ENCODE measurements at regions not wholly inside any gene's neighbourhood (a gene's known extent, or its start where the extent isn't known, plus 50 kb on each side); places are given as distances from the start of the nearest gene placed in this dataset.
"Not testable (repeated sequence)": the region's sequence is repeated elsewhere in the genome, so short reads cannot be mapped to it uniquely, and the experiment has no call there.

DNA sequence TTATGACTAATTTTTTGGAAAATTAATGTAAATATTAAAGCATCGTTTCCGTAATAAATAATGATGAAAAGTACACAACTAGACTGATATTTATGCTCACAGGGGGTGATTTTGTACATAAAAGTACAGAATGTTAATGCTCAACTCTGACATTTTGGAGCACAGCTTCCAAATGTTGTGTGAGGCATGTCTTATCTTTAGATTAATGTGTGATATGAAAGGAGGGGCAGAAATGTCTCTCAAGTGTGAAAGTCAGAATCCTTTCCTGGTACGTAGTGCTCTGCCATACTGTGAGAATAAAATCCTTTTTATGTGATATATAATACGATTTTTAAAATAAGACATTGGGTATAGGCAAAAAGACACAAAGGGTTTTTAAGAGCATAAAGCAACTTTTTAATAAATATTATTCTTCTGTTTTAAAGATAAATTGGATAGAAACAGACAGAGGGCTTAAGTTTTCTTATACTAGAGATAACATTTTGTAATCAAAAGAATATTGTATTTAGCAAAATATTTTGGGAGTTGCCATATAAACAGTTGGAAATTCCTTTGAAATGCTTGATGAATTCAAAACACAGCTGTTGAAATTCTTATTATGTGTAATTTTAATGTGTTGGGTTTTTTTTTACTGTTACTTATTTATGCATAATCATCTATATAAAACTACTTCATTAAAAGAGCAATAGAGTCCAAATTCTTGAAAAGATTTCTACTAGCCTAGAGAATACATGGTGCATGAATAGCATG lies 389.7 kb downstream of the RAP2B start:
- TF ChIP-seq, protein P1, sequence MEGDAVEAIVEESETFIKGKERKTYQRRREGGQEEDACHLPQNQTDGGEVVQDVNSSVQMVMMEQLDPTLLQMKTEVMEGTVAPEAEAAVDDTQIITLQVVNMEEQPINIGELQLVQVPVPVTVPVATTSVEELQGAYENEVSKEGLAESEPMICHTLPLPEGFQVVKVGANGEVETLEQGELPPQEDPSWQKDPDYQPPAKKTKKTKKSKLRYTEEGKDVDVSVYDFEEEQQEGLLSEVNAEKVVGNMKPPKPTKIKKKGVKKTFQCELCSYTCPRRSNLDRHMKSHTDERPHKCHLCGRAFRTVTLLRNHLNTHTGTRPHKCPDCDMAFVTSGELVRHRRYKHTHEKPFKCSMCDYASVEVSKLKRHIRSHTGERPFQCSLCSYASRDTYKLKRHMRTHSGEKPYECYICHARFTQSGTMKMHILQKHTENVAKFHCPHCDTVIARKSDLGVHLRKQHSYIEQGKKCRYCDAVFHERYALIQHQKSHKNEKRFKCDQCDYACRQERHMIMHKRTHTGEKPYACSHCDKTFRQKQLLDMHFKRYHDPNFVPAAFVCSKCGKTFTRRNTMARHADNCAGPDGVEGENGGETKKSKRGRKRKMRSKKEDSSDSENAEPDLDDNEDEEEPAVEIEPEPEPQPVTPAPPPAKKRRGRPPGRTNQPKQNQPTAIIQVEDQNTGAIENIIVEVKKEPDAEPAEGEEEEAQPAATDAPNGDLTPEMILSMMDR (IDR thresholded peaks at IDR 0.05; ENCODE audit: insufficient read depth, low read depth, low read length), result no peak
- DNase-seq (ENCODE audit: low read depth), result no peak

DNA sequence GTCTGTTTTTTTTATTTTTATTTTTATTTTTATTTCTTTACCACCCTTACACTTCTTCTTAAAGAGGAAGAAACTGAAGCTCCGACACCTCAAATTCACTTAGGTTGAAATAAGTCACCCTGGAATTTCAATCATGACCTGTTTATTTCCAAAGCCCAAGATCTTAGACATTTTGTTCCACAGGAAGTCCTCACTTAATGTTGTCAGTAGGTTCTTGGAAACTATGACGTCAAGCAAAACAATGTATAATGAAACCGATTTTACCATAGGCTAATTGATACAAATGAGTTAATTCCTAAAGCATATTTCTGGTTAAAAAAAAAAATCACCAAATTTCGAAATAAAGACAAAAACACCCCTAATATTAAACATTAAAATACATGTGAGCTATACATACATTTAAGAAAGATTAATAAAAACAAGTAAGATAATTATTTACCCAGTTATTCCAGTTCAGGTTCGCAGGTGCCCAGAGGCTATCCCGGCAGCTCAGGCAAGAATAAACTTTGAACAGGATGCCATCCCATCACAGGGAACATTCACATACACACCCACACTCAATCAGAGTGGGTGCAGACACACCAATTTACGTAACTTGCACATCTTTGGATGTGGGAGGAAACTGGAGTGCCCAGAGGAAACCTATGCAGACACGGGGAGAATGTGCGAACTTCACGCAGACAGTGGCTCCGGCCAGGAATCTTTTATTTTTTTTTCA lies 391.0 kb downstream of the RAP2B start:
- no peak overlapping the region for H3K4me3 ChIP-seq (ENCODE audit: low read depth, low read length)
- no peak for DNase-seq (ENCODE audit: low read depth)
- TF ChIP-seq, protein P1 (IDR thresholded peaks at IDR 0.05; ENCODE audit: insufficient read depth, low read depth, low read length), result no peak

More for the DNA sequence above, 389.7 kb downstream of the RAP2B start:
- no peak overlapping the region for H3K4me3 ChIP-seq (ENCODE audit: low read depth, low read length)

GRCh38 chr3:153553605-153553945 lies 391.5 kb downstream of the RAP2B start:
- H3K4me3 ChIP-seq (ENCODE audit: low read depth, low read length), result no peak overlapping the region
- no peak for DNase-seq (ENCODE audit: low read depth)
- TF ChIP-seq, protein P1 (IDR thresholded peaks at IDR 0.05; ENCODE audit: insufficient read depth, low read depth, low read length), result no peak

- no peak for DNase-seq (ENCODE audit: low read depth)
- TF ChIP-seq, protein P1 (IDR thresholded peaks at IDR 0.05; ENCODE audit: insufficient read depth, low read depth, low read length), result no peak
- H3K4me3 ChIP-seq (ENCODE audit: low read depth, low read length), result no peak overlapping the region
Observed at GRCh38 chr3:153555919-153556318, 393.9 kb downstream of the RAP2B start.

DNA sequence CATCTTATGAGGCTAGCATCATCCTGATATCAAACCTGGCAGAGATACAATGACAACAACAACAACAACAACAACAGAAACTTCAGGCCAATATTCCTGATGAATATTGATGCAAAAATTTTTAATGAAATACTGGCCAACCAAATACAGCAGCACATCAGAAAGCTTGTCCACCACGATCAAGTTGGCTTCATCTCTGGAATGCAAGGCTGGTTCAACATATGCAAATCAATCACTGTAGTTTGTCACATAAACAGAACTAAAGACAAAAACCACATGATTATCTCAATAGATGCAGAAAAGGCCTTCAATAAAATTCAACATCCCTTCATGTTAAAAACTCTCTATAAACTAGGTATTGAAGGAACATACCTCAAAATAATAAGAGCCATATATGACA lies 397.3 kb downstream of the RAP2B start:
- H3K4me3 ChIP-seq (ENCODE audit: low read depth, low read length); DNase-seq (ENCODE audit: low read depth): not testable (repeated sequence)

- no peak for DNase-seq (ENCODE audit: low read depth)
- TF ChIP-seq, protein P1 (IDR thresholded peaks at IDR 0.05; ENCODE audit: insufficient read depth, low read depth, low read length), result no peak
- no peak overlapping the region for H3K4me3 ChIP-seq (ENCODE audit: low read depth, low read length)
Observed at GRCh38 chr3:153567011-153567410, 405.0 kb downstream of the RAP2B start.

- TF ChIP-seq, protein P1 (IDR thresholded peaks at IDR 0.05; ENCODE audit: insufficient read depth, low read depth, low read length), result no peak
- no peak overlapping the region for H3K4me3 ChIP-seq (ENCODE audit: low read depth, low read length)
- DNase-seq (ENCODE audit: low read depth), result no peak
Observed at GRCh38 chr3:153567556-153567955, 405.5 kb downstream of the RAP2B start.

DNA sequence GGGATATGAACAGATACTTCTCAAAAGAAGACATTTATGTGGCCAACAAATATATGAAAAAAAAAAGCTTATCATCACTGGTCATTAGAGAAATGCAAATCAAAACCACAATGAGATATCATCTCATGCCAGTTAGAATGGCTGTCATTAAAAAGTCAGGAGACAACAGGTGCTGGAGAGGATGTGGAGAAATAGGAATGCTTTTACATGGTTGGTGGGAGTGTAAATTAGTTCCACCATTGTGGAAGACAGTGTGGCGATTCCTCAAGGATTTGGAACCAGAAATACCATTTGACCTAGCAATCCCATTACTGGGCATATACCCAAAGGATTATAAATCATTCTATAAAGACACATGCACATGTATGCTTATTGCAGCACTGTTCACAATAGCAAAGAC lies 408.5 kb downstream of the RAP2B start:
- DNase-seq (ENCODE audit: low read depth), result not testable (repeated sequence)

More for the DNA sequence above, 408.5 kb downstream of the RAP2B start:
- H3K4me3 ChIP-seq (ENCODE audit: low read depth, low read length), result not testable (repeated sequence)

Measured in fibroblast of villous mesenchyme (primary cell).